IPS-NIHi7 (cell line): ENCODE measurements at regions not wholly inside any gene's neighbourhood (a gene's known extent, or its start where the extent isn't known, plus 50 kb on each side); places are given as distances from the start of the nearest gene placed in this dataset.
A peak's percentile ranks its signal among the peaks of the same experiment; 100 is the strongest.
"Not testable (repeated sequence)": the region's sequence is repeated elsewhere in the genome, so short reads cannot be mapped to it uniquely, and the experiment has no call there.

Source experiments
- DNase-seq: peaks from one replicate; pipeline ENCODE4 v3.0.0; 2012; ENCODE audit warnings: mixed read lengths; ENCODE audit errors: extremely low spot score

DNA sequence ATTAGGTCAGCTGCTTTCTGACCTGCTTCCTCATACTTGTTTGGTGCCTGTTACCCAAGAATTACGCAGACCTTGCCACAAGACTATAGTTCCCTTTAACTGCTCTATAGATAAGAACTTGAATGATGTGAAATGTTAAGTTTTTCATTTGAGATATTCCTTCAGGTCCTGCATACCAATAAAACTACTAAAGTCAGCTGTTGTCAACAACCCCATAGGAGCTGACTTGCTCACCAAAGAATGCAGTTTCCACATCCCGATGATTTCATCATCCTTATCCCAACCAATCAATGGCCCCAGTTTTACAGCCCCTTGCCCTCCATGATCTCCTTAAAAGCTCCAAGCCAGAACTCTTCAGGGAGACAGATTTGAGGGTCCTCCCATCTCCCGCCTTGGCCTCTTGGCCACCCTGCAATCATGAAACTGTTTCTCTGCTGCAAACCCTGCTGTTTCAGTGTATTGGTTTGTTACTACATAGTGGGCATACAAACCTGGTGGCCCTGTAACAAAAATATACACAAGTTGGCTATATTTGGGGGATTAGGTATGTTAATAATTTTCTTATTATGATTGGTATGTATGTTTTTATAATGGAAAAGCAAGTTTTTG is 396.3 kb upstream of the CHST9 start:
- DNase-seq: no peak

DNA sequence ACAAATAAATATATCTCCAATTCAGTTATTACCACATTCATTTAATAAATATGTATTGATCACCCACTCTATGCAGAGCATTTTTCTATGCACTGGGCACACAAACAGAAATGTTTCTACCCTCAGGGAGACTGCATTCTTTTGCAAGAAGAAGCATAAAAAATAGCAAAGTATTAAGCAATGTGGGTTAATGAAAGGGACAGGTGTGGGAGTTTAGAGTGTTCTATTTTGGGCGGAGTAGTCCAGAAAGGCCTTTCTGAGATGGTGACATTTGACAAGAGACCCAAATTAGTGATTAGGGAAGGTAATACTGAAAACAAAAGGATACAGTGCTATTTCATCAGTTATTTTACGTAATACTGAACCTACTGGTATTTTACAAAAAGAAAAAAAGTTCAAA is 394.3 kb upstream of the CHST9 start:
- no peak for DNase-seq

DNA sequence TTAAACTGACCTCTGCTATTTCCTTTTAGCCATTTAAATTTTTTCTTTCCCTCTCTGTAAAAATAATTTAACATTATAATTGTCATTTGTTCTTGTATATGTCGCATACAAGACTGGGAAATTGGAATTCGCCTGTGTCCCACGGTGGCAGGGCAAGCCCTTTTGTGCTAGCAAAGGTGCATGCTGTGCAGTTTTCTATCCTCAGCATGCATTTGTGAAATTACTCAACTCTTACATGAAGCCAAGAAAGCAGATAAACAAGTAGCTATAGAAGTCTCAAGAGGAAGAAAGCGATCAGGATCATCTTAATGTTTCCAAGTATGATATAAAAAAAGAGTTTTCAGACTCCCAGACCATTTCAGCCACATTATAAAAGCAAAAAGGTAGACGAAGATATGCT is 392.6 kb upstream of the CHST9 start:
- no peak for DNase-seq

DNA sequence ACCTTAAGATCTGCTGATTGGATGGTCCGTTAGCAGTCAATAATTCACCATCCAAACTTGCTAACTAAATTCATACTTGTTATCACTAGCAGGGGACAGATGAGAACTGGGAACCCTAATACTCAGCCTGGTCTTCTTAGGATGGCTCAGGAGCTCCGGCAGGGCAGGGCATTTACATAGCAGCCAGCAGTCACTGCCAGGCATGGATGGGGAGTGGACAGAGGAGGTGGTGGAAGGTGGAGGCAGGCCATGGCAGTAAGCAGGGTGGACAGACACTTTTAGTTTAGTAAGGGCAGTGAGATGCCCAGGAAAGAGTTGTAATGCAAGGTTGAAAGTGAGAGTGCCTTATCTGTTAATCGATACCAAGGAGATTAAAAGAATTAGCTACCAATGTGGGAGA is 392.2 kb upstream of the CHST9 start:
- DNase-seq: peak; percentile 14

DNA sequence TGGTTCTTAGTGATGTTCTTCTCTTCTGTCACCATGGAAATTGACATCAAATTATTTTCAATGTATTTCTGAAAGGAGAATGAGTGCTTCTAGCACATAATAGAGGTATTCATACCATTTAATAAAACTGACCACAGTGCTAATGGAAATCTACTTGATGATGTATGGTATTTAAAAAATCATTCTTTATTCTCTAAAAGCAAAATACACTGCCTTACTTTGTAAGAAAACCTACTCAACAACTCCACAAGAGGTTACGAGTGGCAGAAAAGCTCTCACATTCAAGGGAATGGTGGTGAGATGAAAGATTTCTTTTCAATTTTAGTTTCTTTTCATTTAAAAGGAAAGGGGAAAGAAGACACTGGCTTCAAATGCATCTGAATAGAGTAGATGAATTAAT is 382.3 kb upstream of the CHST9 start:
- no peak for DNase-seq

DNA sequence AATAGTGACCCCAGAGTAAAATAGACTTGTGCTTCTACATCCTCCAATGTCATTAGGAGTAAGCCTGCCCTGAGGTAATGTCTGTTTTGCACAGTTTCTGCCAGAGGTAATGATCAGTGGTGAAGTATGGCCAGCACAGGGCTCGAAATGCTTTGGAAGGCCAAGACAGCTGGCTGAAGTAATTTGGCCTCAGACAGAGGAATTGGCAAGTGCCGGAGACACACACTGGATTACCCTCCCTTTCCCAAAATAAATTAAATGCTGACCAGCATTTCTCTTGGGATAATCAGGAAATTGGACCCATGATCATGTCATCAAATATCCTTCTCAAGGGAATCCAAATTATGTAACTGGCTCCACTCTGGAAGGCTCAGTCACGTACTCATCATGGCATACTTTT is 379.0 kb upstream of the CHST9 start:
- DNase-seq: no peak

DNA sequence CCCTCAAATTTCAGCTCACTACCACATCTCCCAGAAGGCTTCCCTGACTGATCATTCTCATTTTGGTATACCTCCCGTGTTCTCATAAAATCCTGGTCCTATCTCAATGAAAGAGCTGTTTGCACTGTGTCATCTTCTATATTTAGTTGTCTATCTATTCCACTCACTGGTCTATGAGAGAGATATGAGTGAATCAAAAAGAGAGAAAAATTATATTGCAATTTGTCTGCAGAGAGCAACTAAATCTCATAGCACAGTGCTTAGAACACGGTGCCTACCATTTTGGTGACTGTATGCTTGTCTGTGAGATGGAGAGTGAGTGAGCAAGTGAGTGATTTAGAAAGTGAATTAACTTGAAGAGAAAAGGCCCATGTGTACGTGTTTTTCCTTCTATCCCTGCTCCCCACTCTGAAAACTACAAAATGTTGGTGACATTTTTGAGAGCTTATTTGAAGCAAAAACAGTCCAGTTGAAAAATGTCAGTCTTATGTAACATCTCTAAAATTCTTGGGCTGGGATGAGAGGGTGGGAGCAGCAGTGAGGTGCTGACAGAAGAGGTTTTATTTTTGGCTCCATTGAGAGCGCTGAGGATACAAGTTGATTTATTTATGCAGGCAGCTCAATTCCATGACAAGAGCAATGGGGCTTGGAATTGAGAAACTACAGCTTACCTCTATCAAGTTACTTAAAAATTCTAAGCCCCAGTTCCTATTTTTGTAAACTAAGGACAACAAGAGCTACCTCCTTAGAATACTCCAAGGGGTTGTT is 373.5 kb upstream of the CHST9 start:
- DNase-seq: no peak

DNA sequence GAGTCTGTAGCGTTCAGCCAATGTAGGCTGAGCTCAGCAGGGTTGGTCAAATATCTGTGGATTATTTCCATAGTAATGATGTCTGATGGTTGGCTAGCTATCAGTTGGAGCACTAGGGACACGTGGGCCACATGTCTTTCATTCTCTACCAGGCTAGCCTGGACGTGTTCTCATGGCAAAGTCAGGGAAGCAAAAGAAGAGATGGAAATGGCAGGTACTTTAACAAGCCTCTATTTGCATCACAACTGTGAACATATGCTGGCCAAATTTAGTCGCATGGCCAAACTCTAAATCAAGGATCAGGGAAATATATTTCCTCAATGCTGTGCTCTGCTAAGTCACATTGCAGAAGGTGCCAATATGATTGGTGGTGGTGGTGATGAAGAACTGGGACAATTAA is 371.6 kb upstream of the CHST9 start:
- DNase-seq: no peak

DNA sequence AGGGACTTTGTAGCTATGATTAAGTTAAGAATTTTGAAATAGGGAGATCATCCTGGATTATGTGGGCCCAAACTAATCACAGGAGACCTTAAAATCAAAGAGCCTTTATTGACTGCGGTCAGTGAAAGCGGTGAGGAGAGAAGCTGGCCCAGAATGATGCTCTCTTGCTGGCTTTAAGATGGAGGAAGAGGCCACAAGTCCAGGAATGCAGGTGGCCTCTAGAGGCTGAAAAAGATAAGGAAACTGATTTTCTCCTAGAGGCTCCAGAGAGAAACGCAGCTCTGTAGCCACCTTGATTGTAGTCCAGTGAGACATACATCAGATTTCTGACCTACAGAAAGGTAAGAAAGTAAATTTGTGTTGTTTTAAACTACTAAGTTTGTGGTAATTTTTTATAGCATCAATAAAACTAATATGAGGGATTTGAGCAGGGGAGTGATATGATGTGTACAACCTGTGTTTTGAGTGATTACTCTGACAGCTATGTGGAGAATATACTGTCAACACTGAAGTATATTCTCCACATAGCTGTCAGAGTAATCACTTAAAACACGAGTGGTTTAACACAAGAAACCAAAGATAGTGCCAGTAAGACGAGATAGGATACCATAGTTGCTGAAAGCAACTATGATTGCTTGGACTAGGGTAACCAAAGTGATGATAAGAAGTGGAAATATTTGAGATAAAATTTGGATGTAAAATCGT is 364.4 kb upstream of the CHST9 start:
- DNase-seq: no peak

DNA sequence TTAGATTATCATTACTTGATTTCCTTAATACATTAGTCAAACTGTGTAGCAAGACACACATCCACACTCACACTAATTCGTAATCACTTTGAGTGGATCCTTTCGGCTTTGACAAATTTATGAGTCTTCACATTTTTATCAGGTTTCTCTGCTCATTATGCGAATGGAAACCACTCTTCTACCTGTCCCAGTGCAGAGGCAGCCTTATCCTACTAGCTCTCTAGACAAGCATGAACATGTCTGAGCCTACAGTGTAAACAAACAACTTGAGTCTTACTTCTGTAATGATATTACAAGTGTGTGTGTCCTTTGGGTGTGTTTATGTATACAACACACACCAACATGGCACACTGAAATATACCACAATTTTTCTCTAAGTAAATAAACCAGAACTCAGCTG is 361.9 kb upstream of the CHST9 start:
- no peak for DNase-seq

DNA sequence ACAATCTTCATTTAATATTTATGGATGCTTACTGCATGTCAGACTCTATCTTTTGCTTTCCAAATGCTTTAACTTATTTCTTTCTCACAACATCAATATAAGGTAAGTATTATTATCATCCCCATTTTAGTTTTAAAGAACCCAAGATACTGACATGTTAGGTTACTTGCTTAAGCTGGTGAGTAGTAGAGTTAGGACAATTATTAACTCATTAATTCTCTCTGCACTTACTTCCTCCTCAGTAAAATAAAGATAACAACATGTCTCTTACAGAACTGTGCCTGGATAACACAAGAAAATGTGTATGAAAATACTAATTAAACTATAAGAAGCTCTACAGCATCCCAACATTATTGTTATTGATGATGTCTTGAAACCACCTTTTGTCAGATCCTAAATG is 359.1 kb upstream of the CHST9 start:
- DNase-seq: no peak

DNA sequence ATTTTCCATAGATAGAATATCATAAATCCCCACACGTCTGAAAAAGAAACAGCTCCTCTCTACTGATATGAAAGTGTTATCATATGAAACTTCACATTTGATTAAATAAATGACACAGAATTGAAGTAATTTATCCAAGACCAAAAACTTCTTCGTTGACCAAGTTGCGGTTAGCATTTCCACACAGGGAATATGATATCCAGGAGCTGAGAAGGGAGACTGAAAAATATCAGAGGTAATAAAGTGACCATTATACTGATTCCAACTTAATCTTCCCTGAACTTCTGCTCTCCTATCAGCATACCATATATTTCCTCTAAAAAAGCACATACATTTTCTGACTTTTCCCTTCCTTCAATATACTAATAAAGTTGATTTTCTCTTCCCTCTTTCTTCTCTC is 356.2 kb upstream of the CHST9 start:
- DNase-seq: no peak

DNA sequence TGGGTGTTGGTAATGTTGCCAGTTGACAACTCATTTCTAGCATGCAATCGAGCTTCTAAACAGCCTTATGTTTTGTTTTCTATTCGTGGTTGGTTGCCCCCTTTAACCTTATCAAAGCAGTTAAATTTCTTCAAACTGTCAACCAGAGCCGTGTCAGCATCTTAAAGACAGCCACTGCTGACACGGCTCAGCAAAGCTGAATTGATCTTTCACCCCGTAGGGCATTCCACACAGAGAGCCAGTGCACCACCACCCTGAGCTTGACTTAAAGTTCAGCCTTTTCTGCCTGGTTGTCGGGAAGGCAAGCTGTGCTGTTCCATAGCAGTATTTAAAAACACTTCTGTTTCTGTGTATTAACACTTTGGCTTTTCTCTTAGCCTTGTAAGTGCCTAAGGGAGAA is 355.0 kb upstream of the CHST9 start:
- peak; percentile 55 for DNase-seq

DNA sequence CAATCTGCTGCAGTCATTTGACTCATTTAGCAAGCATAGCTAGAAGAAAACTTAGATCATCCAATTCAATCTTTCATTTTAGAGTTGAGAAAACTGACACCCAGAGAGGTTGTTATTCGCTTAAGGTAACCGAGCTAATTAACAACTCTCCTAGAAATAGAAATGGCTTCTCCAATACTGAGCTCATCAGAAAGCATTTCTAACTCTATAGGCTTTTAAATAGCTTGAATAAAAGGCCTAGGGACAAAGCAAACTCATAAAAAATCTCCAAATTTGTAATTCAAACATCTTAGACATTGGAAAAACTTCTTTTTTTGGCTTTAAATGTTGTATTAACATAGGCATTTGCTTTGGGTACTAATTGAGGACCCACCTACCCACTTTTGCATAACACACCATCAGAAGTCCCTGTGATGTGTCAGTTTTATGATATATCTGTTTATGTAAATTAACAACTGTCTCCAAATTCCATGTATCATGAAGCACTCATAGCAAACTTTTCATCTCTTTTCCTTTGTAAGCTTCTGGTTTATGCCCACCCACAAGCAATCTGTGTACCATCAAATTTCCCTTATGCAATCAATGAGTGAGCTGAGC is 343.9 kb upstream of the CHST9 start:
- DNase-seq: no peak

DNA sequence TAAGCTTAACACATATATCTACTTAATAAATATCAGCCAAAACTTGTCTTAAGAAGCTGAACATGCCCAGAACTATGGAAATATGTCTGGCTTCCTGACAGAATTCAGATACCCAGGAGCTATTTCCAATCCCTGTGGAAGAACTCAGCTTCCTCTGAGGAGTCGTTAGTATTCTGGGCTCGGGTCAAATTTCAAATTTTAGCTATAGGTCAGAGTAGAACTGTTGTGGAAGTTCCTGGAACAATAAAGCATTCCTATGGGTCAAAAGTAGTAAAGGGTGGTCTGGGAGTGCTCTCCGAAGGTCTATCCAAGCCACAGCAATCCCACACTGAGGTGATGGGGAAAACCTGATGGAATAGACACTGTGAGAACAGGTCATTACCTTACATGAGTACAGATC is 342.7 kb upstream of the CHST9 start:
- no peak for DNase-seq

DNA sequence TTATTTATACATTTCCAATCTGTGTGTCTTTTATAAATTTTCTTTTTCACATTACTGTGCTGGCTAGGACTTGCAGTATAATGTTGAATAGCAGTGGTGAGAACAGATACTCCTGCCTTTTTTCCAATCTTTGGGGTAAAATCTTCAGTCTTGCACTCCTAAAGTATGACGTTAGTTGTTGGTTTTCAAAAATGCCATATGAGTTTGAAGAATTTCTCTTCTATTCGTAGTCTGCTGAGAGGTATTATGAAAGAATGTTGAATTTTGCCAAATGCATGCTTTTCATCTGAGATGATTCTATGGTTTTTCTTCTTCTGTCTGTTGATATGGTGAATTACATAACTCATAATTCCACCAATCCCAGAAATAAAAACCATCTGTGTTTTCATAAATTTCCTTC is 335.3 kb upstream of the CHST9 start:
- DNase-seq: no peak

DNA sequence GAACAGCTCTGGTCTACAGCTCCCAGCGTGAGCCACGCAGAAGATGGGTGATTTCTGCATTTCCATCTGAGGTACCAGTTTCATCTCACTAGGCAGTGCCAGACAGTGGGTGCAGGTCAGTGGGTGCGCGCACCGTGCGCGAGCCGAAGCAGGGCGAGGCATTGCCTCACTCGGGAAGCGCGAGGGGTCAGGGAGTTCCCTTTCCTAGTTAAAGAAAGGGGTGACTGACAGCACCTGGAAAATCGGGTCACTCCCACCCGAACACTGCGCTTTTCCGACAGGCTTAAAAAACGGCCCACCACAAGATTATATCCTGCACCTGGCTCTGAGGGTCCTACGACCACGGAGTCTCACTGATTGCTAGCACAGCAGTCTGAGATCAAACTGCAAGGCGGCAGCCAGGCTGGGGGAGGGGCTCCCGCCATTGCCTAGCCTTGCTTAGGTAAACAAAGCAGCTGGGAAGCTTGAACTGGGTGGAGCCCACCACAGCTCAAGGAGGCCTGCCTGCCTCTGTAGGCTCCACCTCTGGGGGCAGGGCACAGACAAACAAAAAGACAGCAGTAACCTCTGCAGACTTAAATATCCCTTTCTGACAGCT is 325.0 kb upstream of the CHST9 start:
- DNase-seq: not testable (repeated sequence)

DNA sequence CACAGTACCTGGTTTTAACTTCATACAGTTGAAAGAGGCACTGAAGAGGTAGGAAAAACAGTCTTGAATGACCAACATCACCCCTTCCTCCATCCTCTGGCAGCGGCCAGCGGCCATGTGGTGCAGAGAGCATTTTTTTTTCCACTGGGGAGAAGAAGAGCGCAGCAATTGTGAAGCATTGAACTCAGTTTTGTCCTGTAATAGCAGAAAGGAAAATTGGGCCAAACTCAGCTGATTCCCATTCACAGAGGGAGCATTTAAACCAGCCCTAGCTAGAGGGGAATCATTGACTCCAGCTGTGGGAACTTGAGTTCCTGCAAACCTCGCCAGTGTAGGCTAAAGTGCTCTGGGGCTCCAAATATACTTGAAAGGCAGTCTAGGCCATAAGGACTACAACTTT is 316.6 kb upstream of the CHST9 start:
- DNase-seq: no peak

DNA sequence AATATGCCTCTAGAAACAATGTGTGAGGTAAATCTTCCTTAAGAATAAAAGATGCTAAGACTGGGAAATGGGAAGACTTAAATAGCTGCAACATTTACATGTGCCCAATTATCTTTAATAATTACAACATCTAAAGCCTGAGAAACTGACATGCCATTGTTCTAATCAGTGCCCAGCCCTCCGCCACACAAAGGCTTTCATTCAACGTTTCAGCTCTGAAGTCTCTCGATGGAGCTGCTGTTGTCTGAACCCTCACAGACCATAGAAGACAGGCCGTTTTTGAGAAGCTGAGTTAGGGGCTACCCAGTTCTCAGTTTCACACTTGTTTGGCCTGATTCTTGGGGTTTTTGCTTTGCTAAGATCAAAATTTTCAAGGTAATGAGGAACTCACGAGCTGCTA is 315.4 kb upstream of the CHST9 start:
- DNase-seq: no peak

DNA sequence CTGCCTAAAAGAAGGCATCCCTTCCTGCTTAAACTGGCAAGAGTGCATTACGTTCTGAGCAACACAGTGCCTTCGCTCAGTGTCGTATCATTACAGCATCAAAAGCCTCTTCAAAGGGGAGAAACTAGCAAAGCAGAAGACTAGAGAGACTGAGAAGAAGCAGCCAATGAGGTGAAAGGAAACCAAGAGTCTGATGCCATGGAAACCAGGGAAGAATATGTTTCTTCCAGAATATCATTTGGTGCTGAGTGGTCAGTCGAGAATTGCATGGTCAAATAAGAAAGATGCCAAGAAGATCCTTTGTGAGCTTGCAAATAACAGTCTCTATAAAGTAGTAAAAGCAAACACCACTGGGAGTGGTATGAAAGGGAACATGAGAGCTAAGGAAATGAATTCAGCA is 312.1 kb upstream of the CHST9 start:
- DNase-seq: no peak

DNA sequence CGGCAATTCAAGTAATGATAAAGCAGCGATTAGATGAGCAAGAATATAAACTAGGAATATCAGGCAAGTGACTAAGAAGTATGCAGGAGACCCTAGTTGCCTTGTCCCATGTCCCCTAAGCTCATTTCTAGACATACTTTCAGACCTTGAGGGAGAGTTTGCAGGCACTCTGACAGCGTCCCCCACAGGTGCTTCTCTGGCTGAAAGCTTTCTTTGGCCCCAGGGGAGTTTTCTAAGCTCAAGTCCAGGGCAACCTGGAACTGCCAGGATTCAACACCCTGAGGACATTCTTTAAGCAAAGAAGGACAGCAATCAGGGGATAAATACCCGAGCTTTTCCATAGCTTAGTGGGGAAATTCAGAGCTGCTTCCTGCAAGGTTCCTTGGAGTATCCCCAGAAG is 308.1 kb upstream of the CHST9 start:
- DNase-seq: no peak

DNA sequence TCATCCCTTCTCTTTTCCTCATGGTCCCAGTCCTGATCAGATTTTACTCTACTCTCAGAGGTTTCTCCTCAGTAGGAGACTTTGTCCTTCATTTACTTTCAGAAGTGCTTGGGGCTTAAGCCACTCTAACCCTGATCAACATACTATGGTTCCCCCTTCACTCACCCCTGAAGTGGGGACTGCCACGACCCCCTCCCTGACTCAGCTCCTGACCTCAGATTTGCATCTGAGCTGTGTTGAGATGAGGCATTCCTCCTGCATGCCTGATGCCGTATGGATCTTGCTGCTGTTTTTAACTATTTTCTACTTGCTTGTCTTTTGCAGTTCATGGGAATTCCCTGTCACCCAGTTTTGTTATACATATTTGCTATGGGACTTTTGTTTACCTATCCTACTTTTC is 306.7 kb upstream of the CHST9 start:
- peak; percentile 12 for DNase-seq
